ENCODE measurements at regions not wholly inside any gene's neighbourhood (a gene's known extent, or its start where the extent isn't known, plus 50 kb on each side); places are given as distances from the start of the nearest gene placed in this dataset.

GRCh38 chr2:150584081-150584480 is 96.6 kb upstream of the RND3 start:
- DNase-seq (ENCODE audit: low spot score), result no peak
- CTCF ChIA-PET, result interaction anchor here (0.6 to 0.7 kb wide), 2 partner anchors 136 to 212 kb away, joined by 3 to 4 read pairs; no protein-coding TSS in a partner anchor
- TF ChIP-seq ZNF232 (CRISPR knock-in tag; IDR thresholded peaks at IDR 0.05) (no peak), SMAD3 (CRISPR knock-in tag; IDR thresholded peaks at IDR 0.05; ENCODE audit: borderline replicate concordance) (no peak), NFE2L1 (CRISPR knock-in tag; IDR thresholded peaks at IDR 0.05) (no peak), SP1 (CRISPR knock-in tag; conservative IDR thresholded peaks at IDR 0.05) (no peak), IRF2 (CRISPR knock-in tag; IDR thresholded peaks at IDR 0.05; ENCODE audit: borderline replicate concordance, low read depth) (no peak), PRDM15 (CRISPR knock-in tag; IDR thresholded peaks at IDR 0.05) (no peak), RORB (CRISPR knock-in tag; IDR thresholded peaks at IDR 0.05) (no peak), ZNF281 (CRISPR knock-in tag; IDR thresholded peaks at IDR 0.05) (no peak), TCF7 (CRISPR knock-in tag; IDR thresholded peaks at IDR 0.05; ENCODE audit: low read depth) (no peak), ZNF512 (CRISPR knock-in tag; IDR thresholded peaks at IDR 0.05; ENCODE audit: borderline replicate concordance) (no peak), ZNF532 (CRISPR knock-in tag; IDR thresholded peaks at IDR 0.05; ENCODE audit: borderline replicate concordance) (no peak), CDX4 (CRISPR knock-in tag; IDR thresholded peaks at IDR 0.05; ENCODE audit: borderline replicate concordance) (no peak), ERG (CRISPR knock-in tag; IDR thresholded peaks at IDR 0.05) (no peak)
- Mint-ChIP-seq H3K27ac (no peak overlapping the region), H3K9me3 (peaks cover 35% of the 10 kb centered on the region), H3K27me3 (ENCODE audit: low read depth) (no peaks in the 10 kb centered on the region; the same call in 1 of the 2 replicates), H3K36me3 (peaks cover 16% of the 10 kb centered on the region), H3K4me1 (peaks cover 13% of the 10 kb centered on the region), H3K4me3 (no peak overlapping the region)
- ATAC-seq, result no peak
- POLR2A ChIA-PET, result no interaction called here

Measured in WTC11 (cell line).